Esophagus (tissue), 2 donors: ENCODE measurements at regions not wholly inside any gene's neighbourhood (a gene's known extent, or its start where the extent isn't known, plus 50 kb on each side); places are given as distances from the start of the nearest gene placed in this dataset.

Source experiments
- H3K27ac ChIP-seq, 2 donors: one replicate each; pipeline ENCODE4 v1.5.1; 2013; ENCODE audit warnings: low read depth in 2 of 2, mild to moderate bottlenecking in 2 of 2, inconsistent platforms in 1 of 2, low read length in 1 of 2, moderate library complexity in 1 of 2
- H3K27me3 ChIP-seq, 2 donors: one replicate each; pipeline ENCODE4 v1.6.1; 2013; ENCODE audit warnings: low read length in 2 of 2, control low read depth in 1 of 2, mild to moderate bottlenecking in 1 of 2; ENCODE audit not compliant: insufficient read depth in 2 of 2, control insufficient read depth in 1 of 2
- H3K36me3 ChIP-seq, 2 donors: one replicate each; pipeline ENCODE4 v1.6.1; 2013; ENCODE audit warnings: low read length in 1 of 2; ENCODE audit not compliant: control insufficient read depth in 2 of 2, insufficient read depth in 2 of 2
- H3K4me1 ChIP-seq, 2 donors: one replicate each; pipeline ENCODE4 v1.6.1; 2013; ENCODE audit warnings: low read length in 1 of 2; ENCODE audit not compliant: control insufficient read depth in 2 of 2, insufficient read depth in 2 of 2
- H3K4me3 ChIP-seq, 2 donors: one replicate each; pipeline ENCODE4 v1.5.1; 2013; ENCODE audit warnings: low read length in 2 of 2, mild to moderate bottlenecking in 2 of 2, low read depth in 1 of 2, moderate library complexity in 1 of 2
- H3K9me3 ChIP-seq, 2 donors: one replicate each; pipeline ENCODE4 v1.6.1; 2013; ENCODE audit warnings: mild to moderate bottlenecking in 2 of 2, low read depth in 1 of 2, low read length in 1 of 2, moderate library complexity in 1 of 2; ENCODE audit not compliant: control insufficient read depth in 2 of 2, insufficient read depth in 1 of 2
- WGBS, 2 donors: extraction: QIAGEN DNeasy Blood & Tissue Kit; methylation state at CpG; one replicate each; pipeline ENCODE4 v1.1.7; 2013; 5-methylcytosine and 5-hydroxymethylcytosine counted together
- donor health status: healthy with polysubstance abuse.
- donor health status: Bipolar disorder and iron deficiency.

GRCh38 chr10:131681122-131681521 is 219.7 kb upstream of the PPP2R2D start:
- Histone ChIP-seq H3K4me3 (no peak overlapping the region), H3K4me1 (peaks cover 0 to 3% of the 10 kb centered on the region in 2 donors), H3K27ac (no peak overlapping the region), H3K9me3 (peaks cover 0 to 2% of the 10 kb centered on the region in 2 donors), H3K36me3 (no peaks in the 10 kb centered on the region), H3K27me3 (no peaks in the 10 kb centered on the region)
- WGBS, 2 donors: 50 to 62% methylated on average over 7 of the region's 7 CpGs

GRCh38 chr10:131681656-131682055 is 219.2 kb upstream of the PPP2R2D start:
- WGBS, 2 donors: 80 to 82% methylated on average over 12 of the region's 12 CpGs
- H3K27me3 ChIP-seq: no peaks in the 10 kb centered on the region
- no peaks in the 10 kb centered on the region for H3K36me3 ChIP-seq
- no peak overlapping the region for H3K27ac ChIP-seq
- peaks cover 0 to 2% of the 10 kb centered on the region in 2 donors for H3K9me3 ChIP-seq
- H3K4me3 ChIP-seq: no peak overlapping the region
- peaks cover 0 to 3% of the 10 kb centered on the region in 2 donors for H3K4me1 ChIP-seq

GRCh38 chr10:131682271-131682962 is 218.4 kb upstream of the PPP2R2D start:
- 84 to 86% methylated on average over 20 of the region's 20 CpGs for WGBS, 2 donors
- no peak overlapping the region for H3K27ac ChIP-seq
- peaks cover 0 to 3% of the 10 kb centered on the region in 2 donors for H3K4me1 ChIP-seq

GRCh38 chr10:131683281-131683861 is 217.4 kb upstream of the PPP2R2D start:
- H3K27ac ChIP-seq: no peak overlapping the region
- no peaks in the 10 kb centered on the region for H3K27me3 ChIP-seq
- peaks cover 0 to 3% of the 10 kb centered on the region in 2 donors for H3K4me1 ChIP-seq
- no peaks in the 10 kb centered on the region for H3K9me3 ChIP-seq
- WGBS, 2 donors: 84 to 88% methylated on average over 21 of the region's 21 CpGs
- no peaks in the 10 kb centered on the region for H3K36me3 ChIP-seq
- no peak overlapping the region for H3K4me3 ChIP-seq

More at GRCh38 chr10:131682271-131682962, 218.4 kb upstream of the PPP2R2D start:
- H3K4me3 ChIP-seq: no peak overlapping the region
- H3K36me3 ChIP-seq: no peaks in the 10 kb centered on the region
- no peaks in the 10 kb centered on the region for H3K27me3 ChIP-seq
- no peaks in the 10 kb centered on the region for H3K9me3 ChIP-seq

GRCh38 chr10:131683941-131684340 is 216.9 kb upstream of the PPP2R2D start:
- Histone ChIP-seq H3K4me1 (peaks cover 0 to 3% of the 10 kb centered on the region in 2 donors), H3K27me3 (no peaks in the 10 kb centered on the region), H3K4me3 (no peak overlapping the region), H3K27ac (no peak overlapping the region), H3K9me3 (peaks cover 0 to 2% of the 10 kb centered on the region in 2 donors), H3K36me3 (no peaks in the 10 kb centered on the region)
- 89 to 92% methylated on average over 12 of the region's 12 CpGs for WGBS, 2 donors

GRCh38 chr10:131685007-131685406 is 215.8 kb upstream of the PPP2R2D start:
- Histone ChIP-seq H3K36me3 (no peaks in the 10 kb centered on the region), H3K27ac (no peak overlapping the region), H3K4me3 (no peak overlapping the region), H3K27me3 (no peaks in the 10 kb centered on the region), H3K4me1 (peaks cover 0 to 3% of the 10 kb centered on the region in 2 donors), H3K9me3 (peaks cover 2 to 5% of the 10 kb centered on the region in 2 donors)
- WGBS, 2 donors: 58 to 63% methylated on average over 7 of the region's 7 CpGs

- Histone ChIP-seq H3K9me3 (peaks cover 2 to 5% of the 10 kb centered on the region in 2 donors), H3K36me3 (no peaks in the 10 kb centered on the region), H3K27me3 (no peaks in the 10 kb centered on the region), H3K4me3 (no peak overlapping the region), H3K27ac (no peak overlapping the region), H3K4me1 (peaks cover 0 to 3% of the 10 kb centered on the region in 2 donors)
- WGBS, 2 donors: 76 to 79% methylated on average over 10 of the region's 10 CpGs
Observed at GRCh38 chr10:131685576-131685975, 215.2 kb upstream of the PPP2R2D start.

GRCh38 chr10:131686781-131687420 is 213.9 kb upstream of the PPP2R2D start:
- Histone ChIP-seq H3K36me3 (no peaks in the 10 kb centered on the region), H3K4me3 (no peak overlapping the region), H3K9me3 (peaks cover 2 to 5% of the 10 kb centered on the region in 2 donors), H3K27me3 (no peaks in the 10 kb centered on the region), H3K4me1 (no peaks in the 10 kb centered on the region), H3K27ac (no peak overlapping the region)
- WGBS, 2 donors: 41% methylated on average over 17 of the region's 17 CpGs

GRCh38 chr10:131688304-131688703 is 212.5 kb upstream of the PPP2R2D start:
- H3K4me1 ChIP-seq: no peaks in the 10 kb centered on the region
- H3K4me3 ChIP-seq: no peak overlapping the region
- H3K36me3 ChIP-seq: no peaks in the 10 kb centered on the region
- 40 to 87% methylated on average over 1 of the region's 1 CpG for WGBS, 2 donors
- H3K27ac ChIP-seq: no peak overlapping the region
- H3K27me3 ChIP-seq: no peaks in the 10 kb centered on the region
- peaks cover 2 to 5% of the 10 kb centered on the region in 2 donors for H3K9me3 ChIP-seq
